Neural progenitor cell (in vitro differentiated cells): ENCODE measurements at regions not wholly inside any gene's neighbourhood (a gene's known extent, or its start where the extent isn't known, plus 50 kb on each side); places are given as distances from the start of the nearest gene placed in this dataset.

Source experiments
- EZH2 ChIP-seq: fragments of 200-600 bp; sonication (generic); IDR thresholded peaks from 2 replicates; pipeline ENCODE4 v1.6.1; 2017; ENCODE audit warnings: antibody characterized with exemption, mild to moderate bottlenecking, moderate library complexity
- TF ChIP-seq, protein P1 (sequence below): fragments of 200-600 bp; sonication (generic); IDR thresholded peaks from 2 replicates; pipeline ENCODE4 v1.5.1; 2017; ENCODE audit warnings: antibody characterized with exemption, mild to moderate bottlenecking

- TF ChIP-seq, protein P1, sequence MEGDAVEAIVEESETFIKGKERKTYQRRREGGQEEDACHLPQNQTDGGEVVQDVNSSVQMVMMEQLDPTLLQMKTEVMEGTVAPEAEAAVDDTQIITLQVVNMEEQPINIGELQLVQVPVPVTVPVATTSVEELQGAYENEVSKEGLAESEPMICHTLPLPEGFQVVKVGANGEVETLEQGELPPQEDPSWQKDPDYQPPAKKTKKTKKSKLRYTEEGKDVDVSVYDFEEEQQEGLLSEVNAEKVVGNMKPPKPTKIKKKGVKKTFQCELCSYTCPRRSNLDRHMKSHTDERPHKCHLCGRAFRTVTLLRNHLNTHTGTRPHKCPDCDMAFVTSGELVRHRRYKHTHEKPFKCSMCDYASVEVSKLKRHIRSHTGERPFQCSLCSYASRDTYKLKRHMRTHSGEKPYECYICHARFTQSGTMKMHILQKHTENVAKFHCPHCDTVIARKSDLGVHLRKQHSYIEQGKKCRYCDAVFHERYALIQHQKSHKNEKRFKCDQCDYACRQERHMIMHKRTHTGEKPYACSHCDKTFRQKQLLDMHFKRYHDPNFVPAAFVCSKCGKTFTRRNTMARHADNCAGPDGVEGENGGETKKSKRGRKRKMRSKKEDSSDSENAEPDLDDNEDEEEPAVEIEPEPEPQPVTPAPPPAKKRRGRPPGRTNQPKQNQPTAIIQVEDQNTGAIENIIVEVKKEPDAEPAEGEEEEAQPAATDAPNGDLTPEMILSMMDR: no peak
- no peak for TF ChIP-seq EZH2
Measured at GRCh38 chr2:67919490-67919889, 143.3 kb downstream of the C1D start.
